ENCODE measurements at regions not wholly inside any gene's neighbourhood (a gene's known extent, or its start where the extent isn't known, plus 50 kb on each side); places are given as distances from the start of the nearest gene placed in this dataset.

- CTCF ChIA-PET = no interaction called here
- DNase-seq (ENCODE audit: low read depth, low spot score) (no peak), ATAC-seq (no peak)
- in situ Hi-C loops (cut with HindIII; ENCODE audit: low pct_unique_long_range_greater_than_20kb, low sequenced_read_pairs) = no loop called here
- POLR2A ChIA-PET = no interaction called here
- no peak overlapping the region for H3K27ac ChIP-seq (ENCODE audit: low read length)
- no peak overlapping the region for H3K4me3 ChIP-seq (ENCODE audit: low read depth in 2 of 2, low read length in 2 of 2)
- no peaks in the 10 kb centered on the region for H3K36me3 ChIP-seq (ENCODE audit: control insufficient read depth, insufficient read depth, low read length)
- BruUV-seq (replicated peaks) = no TSS peak
- no peaks in the 10 kb centered on the region for H3K9me3 ChIP-seq (ENCODE audit: control insufficient read depth, insufficient read depth, low read depth, low read length)
- intact Hi-C loops (cut with micrococcal nuclease; ENCODE audit: unreplicated experiment) = no loop called here
- H3K27me3 ChIP-seq (ENCODE audit: control insufficient read depth, insufficient read depth, low read length) = no peaks in the 10 kb centered on the region
- TF ChIP-seq SIN3A (IDR thresholded peaks at IDR 0.05; ENCODE audit: borderline replicate concordance, insufficient read depth, low read depth, low read length) = no peak
- TF ChIP-seq, protein P1, sequence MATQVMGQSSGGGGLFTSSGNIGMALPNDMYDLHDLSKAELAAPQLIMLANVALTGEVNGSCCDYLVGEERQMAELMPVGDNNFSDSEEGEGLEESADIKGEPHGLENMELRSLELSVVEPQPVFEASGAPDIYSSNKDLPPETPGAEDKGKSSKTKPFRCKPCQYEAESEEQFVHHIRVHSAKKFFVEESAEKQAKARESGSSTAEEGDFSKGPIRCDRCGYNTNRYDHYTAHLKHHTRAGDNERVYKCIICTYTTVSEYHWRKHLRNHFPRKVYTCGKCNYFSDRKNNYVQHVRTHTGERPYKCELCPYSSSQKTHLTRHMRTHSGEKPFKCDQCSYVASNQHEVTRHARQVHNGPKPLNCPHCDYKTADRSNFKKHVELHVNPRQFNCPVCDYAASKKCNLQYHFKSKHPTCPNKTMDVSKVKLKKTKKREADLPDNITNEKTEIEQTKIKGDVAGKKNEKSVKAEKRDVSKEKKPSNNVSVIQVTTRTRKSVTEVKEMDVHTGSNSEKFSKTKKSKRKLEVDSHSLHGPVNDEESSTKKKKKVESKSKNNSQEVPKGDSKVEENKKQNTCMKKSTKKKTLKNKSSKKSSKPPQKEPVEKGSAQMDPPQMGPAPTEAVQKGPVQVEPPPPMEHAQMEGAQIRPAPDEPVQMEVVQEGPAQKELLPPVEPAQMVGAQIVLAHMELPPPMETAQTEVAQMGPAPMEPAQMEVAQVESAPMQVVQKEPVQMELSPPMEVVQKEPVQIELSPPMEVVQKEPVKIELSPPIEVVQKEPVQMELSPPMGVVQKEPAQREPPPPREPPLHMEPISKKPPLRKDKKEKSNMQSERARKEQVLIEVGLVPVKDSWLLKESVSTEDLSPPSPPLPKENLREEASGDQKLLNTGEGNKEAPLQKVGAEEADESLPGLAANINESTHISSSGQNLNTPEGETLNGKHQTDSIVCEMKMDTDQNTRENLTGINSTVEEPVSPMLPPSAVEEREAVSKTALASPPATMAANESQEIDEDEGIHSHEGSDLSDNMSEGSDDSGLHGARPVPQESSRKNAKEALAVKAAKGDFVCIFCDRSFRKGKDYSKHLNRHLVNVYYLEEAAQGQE (IDR thresholded peaks at IDR 0.05; ENCODE audit: insufficient read depth in 1 of 2, low read depth in 2 of 2, low read length in 1 of 2) = no peak
- H3K4me1 ChIP-seq (ENCODE audit: control insufficient read depth, insufficient read depth, low read length) = no peaks in the 10 kb centered on the region
Measured at GRCh38 chr5:111948092-111948841, 191.3 kb upstream of the NREP start.

GRCh38 chr5:111946556-111946955, 189.6 kb upstream of the NREP start:
- no peak for TF ChIP-seq TCF7L2 (IDR thresholded peaks at IDR 0.05; ENCODE audit: low read depth, low read length)
- TF ChIP-seq CTCF (IDR thresholded peaks at IDR 0.05) = no peak
- no peak for TF ChIP-seq SIN3A (IDR thresholded peaks at IDR 0.05; ENCODE audit: borderline replicate concordance, insufficient read depth, low read depth, low read length)
- TF ChIP-seq, protein P1 (IDR thresholded peaks at IDR 0.05; ENCODE audit: insufficient read depth in 1 of 2, low read depth in 2 of 2, low read length in 1 of 2) = no peak
- TF ChIP-seq POLR2AphosphoS5 (IDR thresholded peaks at IDR 0.05; ENCODE audit: low read depth, low read length) = no peak
- Histone ChIP-seq H3K4me1 (ENCODE audit: control insufficient read depth, insufficient read depth, low read length) (no peaks in the 10 kb centered on the region), H3K4me3 (ENCODE audit: low read depth in 2 of 2, low read length in 2 of 2) (no peak overlapping the region), H3K36me3 (ENCODE audit: control insufficient read depth, insufficient read depth, low read length) (no peaks in the 10 kb centered on the region), H3K27ac (ENCODE audit: low read length) (no peak overlapping the region), H3K9me3 (ENCODE audit: control insufficient read depth, insufficient read depth, low read depth, low read length) (no peaks in the 10 kb centered on the region), H3K27me3 (ENCODE audit: control insufficient read depth, insufficient read depth, low read length) (no peaks in the 10 kb centered on the region)
- POLR2A ChIA-PET = no interaction called here
- no peak for DNase-seq (ENCODE audit: low read depth, low spot score)
- BruUV-seq (replicated peaks) = no TSS peak
- in situ Hi-C loops (cut with HindIII; ENCODE audit: low pct_unique_long_range_greater_than_20kb, low sequenced_read_pairs) = no loop called here
- CTCF ChIA-PET = no interaction called here
- intact Hi-C loops (cut with micrococcal nuclease; ENCODE audit: unreplicated experiment) = no loop called here
- ATAC-seq = no peak

All from Panc1 (cell line).